Stomach (tissue), 8 donors: ENCODE measurements at regions not wholly inside any gene's neighbourhood (a gene's known extent, or its start where the extent isn't known, plus 50 kb on each side); places are given as distances from the start of the nearest gene placed in this dataset.

Source experiments
- DNase-seq, 2 donors: peaks; one replicate each; pipeline versions ENCODE4 v3.0.0 to v3.0.0-alpha.2; 2013 to 2019
- H3K27ac ChIP-seq, 5 donors: fragments of 200-600 bp in 4 of 5; sonication (generic) in 4 of 5; one replicate each; pipeline ENCODE4 v1.5.1; 2013 to 2019; ENCODE audit warnings: mild to moderate bottlenecking in 1 of 5, moderate library complexity in 1 of 5
- H3K27me3 ChIP-seq, 3 donors: fragments of 200-600 bp; sonication (generic); one replicate each; pipeline ENCODE4 v1.5.1; 2017 to 2019; ENCODE audit warnings: mixed run types in 1 of 3
- H3K36me3 ChIP-seq, 4 donors: fragments of 200-600 bp; sonication (generic); 1 replicate in 3 of 4; 2 replicates in 1 of 4; pipeline ENCODE4 v1.5.1; 2016 to 2019
- H3K4me1 ChIP-seq, 4 donors: fragments of 200-600 bp; sonication (generic); one replicate each; pipeline ENCODE4 v1.5.1; 2016 to 2019
- H3K4me3 ChIP-seq, 4 donors: fragments of 200-600 bp; sonication (generic) in 3 of 4; one replicate each; pipeline ENCODE4 v1.5.1; 2016 to 2019; ENCODE audit warnings: mild to moderate bottlenecking in 1 of 4
- H3K9me3 ChIP-seq, 4 donors: fragments of 200-600 bp; sonication (generic); one replicate each; pipeline ENCODE4 v1.5.1; 2016 to 2019
- CTCF ChIP-seq, 7 experiments: fragments of 450-650 bp in 4 of 7; fragments of 200-600 bp in 3 of 7; sonication (generic) in 3 of 7; IDR thresholded peaks; one replicate each; pipeline ENCODE4 v1.5.1; 2016 to 2019; ENCODE audit warnings: antibody characterized with exemption in 7 of 7, control low read depth in 2 of 7, mild to moderate bottlenecking in 1 of 7
- EP300 ChIP-seq: sonication (generic); formaldehyde crosslinking; IDR thresholded peaks from one replicate; pipeline ENCODE4 v1.6.1; 2017; ENCODE audit warnings: antibody characterized with exemption
- POLR2A ChIP-seq, 4 donors: fragments of 450-650 bp; IDR thresholded peaks; one replicate each; pipeline ENCODE4 v1.6.1; 2016; ENCODE audit warnings: antibody characterized with exemption in 4 of 4, control low read depth in 2 of 4, mild to moderate bottlenecking in 1 of 4, moderate library complexity in 1 of 4
- POLR2AphosphoS5 ChIP-seq, 3 donors: sonication (generic); formaldehyde crosslinking; IDR thresholded peaks; one replicate each; pipeline ENCODE4 v1.6.1; 2016; ENCODE audit warnings: antibody characterized with exemption in 3 of 3
- WGBS, 5 donors: extraction: QIAGEN DNeasy Blood & Tissue Kit in 3 of 5; methylation state at CpG; one replicate each; pipeline versions ENCODE4 v1.1.5 to v1.1.7; 2013 to 2018; 5-methylcytosine and 5-hydroxymethylcytosine counted together
- intact Hi-C: fragments of 100-400 bp; cut with DNase I; formaldehyde crosslinking; loops from one replicate; pipeline ENCODE4 v1.15.1; 2023; ENCODE audit warnings: low total_unique reads
- donor health status: healthy with polysubstance abuse.
- donor health status: Bipolar disorder and iron deficiency.
- donor health status: healthy.

- 74 to 88% (median 86%) methylated on average over 4 of the region's 4 CpGs for WGBS, 5 donors
- no peak overlapping the region for H3K4me3 ChIP-seq
- H3K9me3 ChIP-seq: no peaks in the 10 kb centered on the region
- no peak for DNase-seq
- TF ChIP-seq CTCF (IDR thresholded peaks at IDR 0.05): no peak
- TF ChIP-seq POLR2AphosphoS5 (IDR thresholded peaks at IDR 0.05): no peak
- TF ChIP-seq POLR2A (IDR thresholded peaks at IDR 0.05): no peak
- no peak for TF ChIP-seq EP300
- no peaks in the 10 kb centered on the region for H3K36me3 ChIP-seq
- peaks cover 0 to 8% (median 3%) of the 10 kb centered on the region in 4 donors for H3K4me1 ChIP-seq
- H3K27me3 ChIP-seq: no peaks in the 10 kb centered on the region
- no peak overlapping the region for H3K27ac ChIP-seq
- intact Hi-C loops: no loop called here
Observed at GRCh38 chr2:157194844-157195243, 62.7 kb upstream of the GALNT5 start.

GRCh38 chr2:157196956-157197355 is 60.5 kb upstream of the GALNT5 start:
- TF ChIP-seq EP300: no peak
- no peak for TF ChIP-seq POLR2A (IDR thresholded peaks at IDR 0.05)
- no peak for TF ChIP-seq POLR2AphosphoS5 (IDR thresholded peaks at IDR 0.05)
- TF ChIP-seq CTCF (IDR thresholded peaks at IDR 0.05): no peak
- intact Hi-C loops: no loop called here

GRCh38 chr2:157197848-157198247 is 59.7 kb upstream of the GALNT5 start:
- Histone ChIP-seq H3K27me3 (no peaks in the 10 kb centered on the region), H3K36me3 (no peaks in the 10 kb centered on the region), H3K4me1 (peaks cover 0 to 8% (median 3%) of the 10 kb centered on the region in 4 donors), H3K4me3 (no peak overlapping the region), H3K9me3 (no peaks in the 10 kb centered on the region), H3K27ac (no peak overlapping the region)
- no peak for DNase-seq
- intact Hi-C loops: no loop called here
- TF ChIP-seq EP300 (no peak), POLR2AphosphoS5 (IDR thresholded peaks at IDR 0.05) (no peak), CTCF (IDR thresholded peaks at IDR 0.05) (no peak), POLR2A (IDR thresholded peaks at IDR 0.05) (no peak)
- WGBS, 5 donors: 65 to 79% (median 71%) methylated on average over 1 of the region's 1 CpG

More at GRCh38 chr2:157196956-157197355, 60.5 kb upstream of the GALNT5 start:
- 65 to 81% (median 75%) methylated on average over 7 of the region's 7 CpGs for WGBS, 5 donors
- no peak overlapping the region for H3K27ac ChIP-seq
- DNase-seq: no peak
- H3K36me3 ChIP-seq: no peaks in the 10 kb centered on the region
- H3K27me3 ChIP-seq: no peaks in the 10 kb centered on the region
- H3K9me3 ChIP-seq: no peaks in the 10 kb centered on the region
- H3K4me3 ChIP-seq: no peak overlapping the region
- peaks cover 0 to 8% (median 3%) of the 10 kb centered on the region in 4 donors for H3K4me1 ChIP-seq

GRCh38 chr2:157203651-157204050 is 53.9 kb upstream of the GALNT5 start:
- Histone ChIP-seq H3K9me3 (no peaks in the 10 kb centered on the region), H3K4me1 (no peaks in the 10 kb centered on the region), H3K4me3 (no peak overlapping the region), H3K27me3 (no peaks in the 10 kb centered on the region), H3K36me3 (no peaks in the 10 kb centered on the region), H3K27ac (no peak overlapping the region)
- WGBS, 5 donors: 85 to 92% (median 90%) methylated on average over 4 of the region's 4 CpGs
- no peak for DNase-seq
- TF ChIP-seq POLR2AphosphoS5 (IDR thresholded peaks at IDR 0.05): no peak
- TF ChIP-seq CTCF (IDR thresholded peaks at IDR 0.05): no peak
- no peak for TF ChIP-seq POLR2A (IDR thresholded peaks at IDR 0.05)
- TF ChIP-seq EP300: no peak
- intact Hi-C loops: no loop called here
